Glomerular visceral epithelial cell (primary cell): ENCODE measurements at regions not wholly inside any gene's neighbourhood (a gene's known extent, or its start where the extent isn't known, plus 50 kb on each side); places are given as distances from the start of the nearest gene placed in this dataset.

Source experiments
- DNase-seq: peaks from one replicate; pipeline ENCODE4 v3.0.0-alpha.2; 2016; ENCODE audit errors: extremely low spot score

DNA sequence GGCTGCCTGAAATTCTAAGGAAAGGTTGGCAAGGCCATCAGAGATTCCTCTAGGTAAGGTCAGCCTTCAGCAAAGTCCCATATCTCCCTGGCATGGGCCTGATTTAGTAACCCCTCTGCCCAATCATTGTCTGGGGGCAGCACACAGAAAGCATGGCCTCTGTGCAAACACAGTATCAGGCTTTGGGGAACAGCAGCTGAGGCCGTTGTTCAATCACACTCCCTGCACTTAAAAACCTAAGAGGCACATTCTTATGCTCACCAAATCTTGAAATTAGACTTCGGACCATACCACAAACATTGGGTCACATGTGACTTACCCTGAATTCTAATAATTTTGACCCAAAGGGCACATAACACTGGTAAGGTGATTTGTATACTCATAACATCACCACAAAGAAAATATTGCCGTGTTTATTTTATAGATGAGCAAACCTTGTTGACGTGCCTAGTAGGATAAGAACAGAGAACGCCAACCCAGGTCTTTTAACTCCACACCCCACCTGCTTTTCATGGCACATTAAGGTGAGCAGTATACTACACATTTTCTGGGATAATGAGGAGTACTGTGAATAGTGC is 212.7 kb downstream of the HNMT start:
- DNase-seq = no peak

DNA sequence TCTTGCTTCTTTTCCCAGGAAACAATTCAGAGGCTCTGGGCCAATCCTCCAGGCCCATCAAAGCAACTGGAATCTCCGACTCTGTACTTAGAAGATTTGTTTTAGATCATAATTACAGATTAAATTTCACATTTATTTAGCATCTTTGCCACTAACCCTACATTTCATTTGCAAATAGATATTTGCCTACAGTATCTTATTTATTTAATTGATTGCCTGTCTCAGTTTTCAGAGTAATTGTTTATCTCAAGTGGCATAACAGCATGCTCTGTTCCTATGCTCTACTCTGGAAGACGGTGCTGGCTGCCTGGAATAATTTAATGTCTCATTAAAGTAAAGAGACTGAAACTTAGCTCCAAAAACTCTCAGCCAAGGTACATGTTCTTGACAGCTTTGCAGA is 213.4 kb downstream of the HNMT start:
- no peak for DNase-seq

DNA sequence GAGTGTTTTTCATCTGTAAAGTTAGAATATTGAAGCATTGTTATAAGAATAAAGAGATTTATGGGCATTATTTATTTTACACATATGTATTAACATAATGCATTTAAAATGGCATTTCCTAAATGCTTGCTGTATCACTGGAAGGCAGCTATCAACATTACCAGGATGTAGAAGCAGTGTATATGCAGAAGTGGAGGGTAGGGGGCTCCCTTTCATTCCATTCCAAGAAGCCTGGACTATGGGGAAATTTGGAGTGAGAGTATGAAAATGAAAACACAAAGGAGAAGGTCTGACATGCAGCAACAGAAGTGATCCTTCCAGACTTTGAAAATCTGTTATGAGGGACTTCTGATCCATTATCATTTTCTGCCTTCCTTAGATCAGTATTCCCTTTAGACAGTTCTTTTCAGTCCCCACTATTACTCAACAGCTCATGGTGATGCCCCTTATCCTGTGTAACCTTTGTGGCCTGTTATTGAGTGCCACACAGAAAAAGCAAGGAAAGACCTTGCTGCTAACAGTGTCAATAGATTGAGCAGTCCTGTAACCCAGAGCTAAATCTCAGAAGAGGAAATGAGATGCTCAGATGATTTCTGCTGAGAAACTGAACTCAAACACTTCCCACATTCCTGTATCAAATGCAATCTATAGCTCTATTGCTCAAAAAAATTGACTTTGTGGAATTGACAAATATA is 216.6 kb downstream of the HNMT start:
- no peak for DNase-seq

DNA sequence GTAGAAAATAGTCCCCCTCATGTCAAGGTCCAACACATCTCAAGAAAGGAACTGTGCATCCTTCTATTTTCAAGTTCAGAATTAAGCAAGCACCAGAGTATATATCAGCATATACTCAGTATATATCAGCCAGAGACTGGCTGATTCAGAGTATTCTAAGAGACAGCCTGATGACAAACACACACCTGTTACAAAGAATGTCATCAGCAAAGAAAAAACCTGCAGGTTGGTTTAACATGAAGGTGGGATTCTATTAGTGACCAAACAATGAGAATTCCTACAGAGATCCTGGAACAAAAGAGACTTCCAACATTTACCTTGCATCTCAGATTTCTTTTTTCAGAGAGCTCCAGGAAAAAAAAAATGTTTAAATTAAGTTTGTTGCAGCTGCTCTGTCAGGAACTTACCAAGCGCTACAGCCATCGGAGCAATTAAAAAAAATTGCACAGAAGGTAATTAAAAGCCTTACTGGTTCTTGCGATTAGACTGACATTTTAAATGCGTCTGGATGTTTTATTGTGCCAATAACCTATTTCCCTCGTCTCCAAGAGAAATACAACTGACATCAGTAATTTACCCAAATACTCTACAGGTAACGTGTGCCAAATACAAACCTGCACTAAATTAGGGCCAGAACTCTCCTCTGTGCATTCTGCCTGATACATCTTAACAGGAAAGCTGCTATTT is 218.1 kb downstream of the HNMT start:
- DNase-seq = no peak

GRCh38 chr2:138182937-138183312 is 218.7 kb downstream of the HNMT start:
- no peak for DNase-seq

- DNase-seq = no peak
These were observed 219.4 kb downstream of the HNMT start for GRCh38 chr2:138183705-138184104.

DNA sequence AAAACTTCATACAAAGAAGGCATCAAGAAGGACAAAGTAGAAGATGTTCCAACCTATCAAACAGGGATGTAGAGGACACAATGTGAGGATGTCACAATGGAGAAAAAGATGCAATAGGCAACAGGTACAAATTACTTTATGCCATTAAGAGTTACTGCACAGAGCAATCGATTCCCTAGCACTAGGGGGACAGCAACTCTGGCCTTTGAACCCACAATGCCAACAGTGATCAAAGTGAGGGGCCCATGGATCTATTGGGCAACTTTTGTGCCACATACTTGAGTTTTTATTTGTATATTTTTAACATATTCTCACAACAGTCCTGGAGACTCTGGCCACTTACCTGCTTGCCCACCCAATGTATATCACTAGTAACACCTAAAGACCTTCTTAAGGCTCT is 220.2 kb downstream of the HNMT start:
- DNase-seq = no peak

DNA sequence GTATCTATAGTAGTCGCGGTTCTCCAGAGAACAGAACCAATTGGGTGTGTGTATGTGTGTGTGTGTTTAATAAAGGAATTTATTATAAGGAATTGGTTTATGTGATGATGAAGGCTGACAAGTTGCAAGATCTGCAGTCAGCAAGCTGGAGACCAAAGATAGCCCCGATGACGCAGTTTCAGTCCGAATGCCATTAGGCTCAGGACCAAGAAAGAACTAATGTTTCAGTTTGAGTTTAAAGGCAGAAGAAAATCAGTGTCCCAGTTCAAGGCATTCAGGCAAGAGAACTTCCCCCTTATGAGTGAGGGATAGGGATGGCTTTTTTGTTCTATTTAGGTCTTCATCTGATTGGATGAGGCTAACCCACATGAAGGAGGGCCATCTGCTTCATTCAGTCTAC is 221.6 kb downstream of the HNMT start:
- DNase-seq = no peak

- DNase-seq = no peak
These were observed 222.9 kb downstream of the HNMT start for GRCh38 chr2:138187221-138187620.

DNA sequence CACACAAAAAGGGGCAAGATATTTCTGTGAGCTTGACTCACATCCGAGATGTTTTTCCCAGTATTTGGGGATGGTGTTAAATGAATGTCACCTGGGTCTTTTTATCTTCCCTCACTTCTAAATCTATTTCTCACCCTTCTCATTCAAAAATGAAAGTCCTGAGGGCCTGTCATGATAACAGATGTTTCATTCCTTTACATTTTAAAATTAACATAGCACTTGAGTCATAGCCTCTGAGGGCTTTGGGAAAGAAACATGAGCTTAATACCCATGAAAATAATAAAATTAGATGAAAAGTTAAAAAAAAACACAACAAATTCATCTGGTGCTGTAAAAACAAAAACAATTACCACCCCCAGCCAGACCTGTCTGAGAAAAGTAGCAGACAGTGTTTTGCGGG is 226.7 kb downstream of the HNMT start:
- DNase-seq = no peak

- DNase-seq = no peak
These were observed 229.3 kb downstream of the HNMT start for GRCh38 chr2:138193416-138194213.

DNA sequence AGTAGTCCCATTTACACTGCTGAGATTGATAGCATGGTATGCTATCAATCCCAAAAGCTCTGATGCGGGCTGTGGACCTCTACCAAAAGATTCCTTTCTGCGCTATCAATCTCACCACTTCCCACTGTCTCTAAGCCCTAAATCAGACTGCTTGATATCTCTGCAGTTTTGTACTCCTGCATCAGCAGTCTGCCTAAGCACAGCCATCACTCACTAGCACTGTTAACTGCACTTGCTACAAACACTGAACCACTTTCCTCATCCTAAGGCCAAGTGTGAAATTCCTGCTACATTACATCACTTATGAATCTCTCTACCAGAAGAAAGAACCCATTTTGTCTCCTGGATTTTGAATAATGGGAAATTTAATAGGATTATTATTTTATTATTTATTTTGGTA is 237.0 kb downstream of the HNMT start:
- DNase-seq = peak; percentile 45

GRCh38 chr2:138202762-138203161 is 238.5 kb downstream of the HNMT start:
- no peak for DNase-seq

DNA sequence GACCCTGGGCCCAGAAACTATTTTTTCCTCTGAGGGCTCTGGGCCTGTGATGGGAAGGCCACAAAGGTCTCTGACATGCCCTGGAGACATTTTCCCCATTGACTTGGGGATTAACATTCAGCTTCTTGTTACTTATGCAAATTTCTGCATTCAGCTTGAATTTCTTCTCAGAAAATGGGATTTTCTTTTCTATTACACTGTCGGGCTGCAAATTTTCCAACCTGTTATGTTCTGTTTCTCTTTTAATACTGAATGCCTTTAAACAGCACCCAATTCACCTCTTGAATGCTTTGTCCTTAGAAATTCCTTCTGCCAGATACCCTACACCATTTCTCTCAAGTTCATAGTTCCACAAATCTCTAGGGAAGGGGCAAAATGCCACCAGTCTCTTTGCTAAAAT is 241.0 kb downstream of the HNMT start:
- DNase-seq = no peak

- peak; percentile 24 for DNase-seq
These were observed 243.0 kb downstream of the HNMT start for GRCh38 chr2:138207074-138207930.

GRCh38 chr2:138209009-138209408 is 244.7 kb downstream of the HNMT start:
- DNase-seq = peak; percentile 20

DNA sequence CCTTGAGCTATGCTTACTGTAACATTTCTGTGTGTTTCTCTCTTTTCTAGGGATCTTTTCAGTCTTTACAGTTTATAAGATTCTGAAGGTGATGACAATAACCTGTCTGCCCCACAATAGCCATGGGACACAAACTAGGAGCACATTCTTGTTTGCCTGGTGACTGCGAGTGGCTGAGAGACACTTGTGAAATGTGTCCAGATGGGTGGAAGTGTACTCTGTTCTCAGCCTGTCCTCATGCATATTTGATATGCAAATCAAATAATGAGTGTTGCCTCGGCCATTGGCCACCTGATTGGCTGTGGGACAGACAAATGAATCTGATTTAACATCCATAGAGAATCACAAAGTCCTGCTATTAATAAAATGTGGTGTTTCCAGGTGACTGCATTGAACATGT is 246.2 kb downstream of the HNMT start:
- DNase-seq = no peak

GRCh38 chr2:138212434-138212833 is 248.2 kb downstream of the HNMT start:
- no peak for DNase-seq

- DNase-seq = no peak
These were observed 248.8 kb downstream of the HNMT start for GRCh38 chr2:138213084-138213483.

- DNase-seq = no peak
These were observed 249.4 kb downstream of the HNMT start for GRCh38 chr2:138213624-138214023.

- no peak for DNase-seq
These were observed 251.7 kb downstream of the HNMT start for GRCh38 chr2:138215958-138216357.

GRCh38 chr2:138217975-138218374 is 253.7 kb downstream of the HNMT start:
- no peak for DNase-seq
